ENCODE measurements at regions not wholly inside any gene's neighbourhood (a gene's known extent, or its start where the extent isn't known, plus 50 kb on each side); places are given as distances from the start of the nearest gene placed in this dataset.
A peak's percentile ranks its signal among the peaks of the same experiment; 100 is the strongest.
"Not testable (repeated sequence)": the region's sequence is repeated elsewhere in the genome, so short reads cannot be mapped to it uniquely, and the experiment has no call there.

- DNase-seq (ENCODE audit: low spot score) = no peak
These were observed 109.9 kb upstream of the SLC30A5 start for GRCh38 chr5:68983959-68984358.

- DNase-seq (ENCODE audit: low spot score) = no peak
These were observed 102.3 kb upstream of the SLC30A5 start for GRCh38 chr5:68991279-68992084.

- no peak for DNase-seq (ENCODE audit: low spot score)
These were observed 99.2 kb upstream of the SLC30A5 start for GRCh38 chr5:68994645-68995044.

GRCh38 chr5:68995845-68996545, 97.8 kb upstream of the SLC30A5 start:
- no peak for DNase-seq (ENCODE audit: low spot score)

- no peak for DNase-seq (ENCODE audit: low spot score)
These were observed 94.6 kb upstream of the SLC30A5 start for GRCh38 chr5:68999181-68999580.

GRCh38 chr5:69000216-69000919, 93.4 kb upstream of the SLC30A5 start:
- no peak for DNase-seq (ENCODE audit: low spot score)

- no peak for DNase-seq (ENCODE audit: low spot score)
These were observed 92.9 kb upstream of the SLC30A5 start for GRCh38 chr5:69000949-69001348.

GRCh38 chr5:69001627-69002026, 92.2 kb upstream of the SLC30A5 start:
- no peak for DNase-seq (ENCODE audit: low spot score)

- no peak for DNase-seq (ENCODE audit: low spot score)
These were observed 89.7 kb upstream of the SLC30A5 start for GRCh38 chr5:69004127-69004526.

GRCh38 chr5:69004676-69005075, 89.1 kb upstream of the SLC30A5 start:
- DNase-seq (ENCODE audit: low spot score) = no peak

GRCh38 chr5:69006030-69006429, 87.8 kb upstream of the SLC30A5 start:
- no peak for DNase-seq (ENCODE audit: low spot score)

- DNase-seq (ENCODE audit: low spot score) = no peak
These were observed 86.7 kb upstream of the SLC30A5 start for GRCh38 chr5:69007163-69007562.

- peak; percentile 83 for DNase-seq (ENCODE audit: low spot score)
These were observed 86.0 kb upstream of the SLC30A5 start for GRCh38 chr5:69007726-69008368.

- no peak for DNase-seq (ENCODE audit: low spot score)
These were observed 83.3 kb upstream of the SLC30A5 start for GRCh38 chr5:69010476-69010875.

- DNase-seq (ENCODE audit: low spot score) = no peak
These were observed 81.9 kb upstream of the SLC30A5 start for GRCh38 chr5:69011910-69012309.

GRCh38 chr5:69013481-69013880, 80.3 kb upstream of the SLC30A5 start:
- no peak for DNase-seq (ENCODE audit: low spot score)

- DNase-seq (ENCODE audit: low spot score) = not testable (repeated sequence)
These were observed 79.8 kb upstream of the SLC30A5 start for GRCh38 chr5:69014007-69014406.

GRCh38 chr5:69019668-69020375, 74.0 kb upstream of the SLC30A5 start:
- DNase-seq (ENCODE audit: low spot score) = no peak

- DNase-seq (ENCODE audit: low spot score) = peak; percentile 78
These were observed 69.6 kb upstream of the SLC30A5 start for GRCh38 chr5:69024241-69024651.

- no peak for DNase-seq (ENCODE audit: low spot score)
These were observed 64.5 kb upstream of the SLC30A5 start for GRCh38 chr5:69029292-69029691.

GRCh38 chr5:69030358-69031062, 63.3 kb upstream of the SLC30A5 start:
- no peak for DNase-seq (ENCODE audit: low spot score)
